HepG2 (cell line): ENCODE measurements at regions not wholly inside any gene's neighbourhood (a gene's known extent, or its start where the extent isn't known, plus 50 kb on each side); places are given as distances from the start of the nearest gene placed in this dataset.

ENCODE experiments used
- GZF1 ChIP-seq: sonication (generic); formaldehyde crosslinking; IDR thresholded peaks from 2 replicates; pipeline ENCODE4 v1.5.1; 2020; ENCODE audit warnings: mild to moderate bottlenecking, missing genetic modification reagents
- HDAC2 ChIP-seq: sonication (generic); formaldehyde crosslinking; IDR thresholded peaks from 2 replicates; pipeline ENCODE4 v1.4.0; 2020; ENCODE audit warnings: missing genetic modification reagents
- KLF16 ChIP-seq, 2 experiments: sonication (generic) in 1 of 2; formaldehyde crosslinking in 1 of 2; IDR thresholded peaks; 2 replicates each; pipeline versions ENCODE4 v1.6.1 to v1.8.0; 2016 to 2023; ENCODE audit warnings: missing genetic modification reagents in 2 of 2, missing compliant biosample characterization in 1 of 2
- KLF6 ChIP-seq: IDR thresholded peaks from 2 replicates; pipeline ENCODE4 v1.8.0; 2016; ENCODE audit warnings: missing biosample characterization, missing genetic modification reagents
- PREB ChIP-seq: sonication (generic); formaldehyde crosslinking; IDR thresholded peaks from 2 replicates; pipeline ENCODE4 v1.4.0; 2020; ENCODE audit warnings: missing genetic modification reagents
- REPIN1 ChIP-seq: sonication (generic); formaldehyde crosslinking; IDR thresholded peaks from 2 replicates; pipeline ENCODE4 v1.8.0; 2022; ENCODE audit warnings: missing genetic modification reagents, low read depth, mild to moderate bottlenecking, borderline replicate concordance
- TFDP1 ChIP-seq: IDR thresholded peaks from 2 replicates; pipeline ENCODE4 v1.6.1; 2016; ENCODE audit warnings: missing compliant biosample characterization, missing genetic modification reagents, borderline replicate concordance
- ZBTB7A ChIP-seq: sonication (generic); formaldehyde crosslinking; IDR thresholded peaks from 2 replicates; pipeline ENCODE4 v1.8.0; 2022; ENCODE audit warnings: mild to moderate bottlenecking, missing genetic modification reagents
- ZNF275 ChIP-seq: sonication (generic); formaldehyde crosslinking; IDR thresholded peaks from 2 replicates; pipeline ENCODE4 v1.8.0; 2022; ENCODE audit warnings: missing genetic modification reagents, mild to moderate bottlenecking, inconsistent platforms, borderline replicate concordance
- ZNF367 ChIP-seq: sonication (generic); formaldehyde crosslinking; IDR thresholded peaks from 2 replicates; pipeline ENCODE4 v1.4.0; 2020; ENCODE audit warnings: missing genetic modification reagents, borderline replicate concordance
- ZNF720 ChIP-seq: sonication (generic); formaldehyde crosslinking; IDR thresholded peaks from 2 replicates; pipeline ENCODE4 v1.4.0; 2020; ENCODE audit warnings: missing genetic modification reagents
- ZNF761 ChIP-seq: sonication (generic); formaldehyde crosslinking; conservative IDR thresholded peaks from 2 replicates; pipeline ENCODE4 v1.4.0; 2020; ENCODE audit warnings: mild to moderate bottlenecking, missing genetic modification reagents
- ZNF839 ChIP-seq: sonication (generic); formaldehyde crosslinking; IDR thresholded peaks from 2 replicates; pipeline ENCODE4 v1.4.0; 2020; ENCODE audit warnings: missing genetic modification reagents, mild to moderate bottlenecking, borderline replicate concordance
- TF ChIP-seq, protein P1 (sequence below): sonication (generic); formaldehyde crosslinking; IDR thresholded peaks from 2 replicates; pipeline ENCODE4 v1.9.0; 2021; ENCODE audit warnings: missing genetic modification reagents, mild to moderate bottlenecking, borderline replicate concordance
- TF ChIP-seq, protein P2 (sequence below): sonication (generic); formaldehyde crosslinking; IDR thresholded peaks from 2 replicates; pipeline ENCODE4 v1.5.0; 2020; ENCODE audit warnings: mild to moderate bottlenecking, missing genetic modification reagents, borderline replicate concordance

GRCh38 chr6:30821862-30822784 lies 62.2 kb upstream of the DDR1 start (continued):
- TF ChIP-seq, protein P1, sequence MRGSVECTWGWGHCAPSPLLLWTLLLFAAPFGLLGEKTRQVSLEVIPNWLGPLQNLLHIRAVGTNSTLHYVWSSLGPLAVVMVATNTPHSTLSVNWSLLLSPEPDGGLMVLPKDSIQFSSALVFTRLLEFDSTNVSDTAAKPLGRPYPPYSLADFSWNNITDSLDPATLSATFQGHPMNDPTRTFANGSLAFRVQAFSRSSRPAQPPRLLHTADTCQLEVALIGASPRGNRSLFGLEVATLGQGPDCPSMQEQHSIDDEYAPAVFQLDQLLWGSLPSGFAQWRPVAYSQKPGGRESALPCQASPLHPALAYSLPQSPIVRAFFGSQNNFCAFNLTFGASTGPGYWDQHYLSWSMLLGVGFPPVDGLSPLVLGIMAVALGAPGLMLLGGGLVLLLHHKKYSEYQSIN, result no peak
- TF ChIP-seq ZNF761, result 0 out of 2 replicates have a peak, but pooled peaks have one; percentile 1
- TF ChIP-seq ZNF367, result no peak
- 0 out of 2 replicates have a peak, but pooled peaks have one; percentile 7 for TF ChIP-seq ZNF275 (CRISPR knock-in tag)
- no peak for TF ChIP-seq ZBTB7A (CRISPR knock-in tag)
- no peak for TF ChIP-seq PREB (CRISPR knock-in tag)
- TF ChIP-seq REPIN1, result no peak
- no peak for TF ChIP-seq KLF6
- no peak for TF ChIP-seq TFDP1 (CRISPR knock-in tag)
- no peak for TF ChIP-seq GZF1
- TF ChIP-seq, protein P2, sequence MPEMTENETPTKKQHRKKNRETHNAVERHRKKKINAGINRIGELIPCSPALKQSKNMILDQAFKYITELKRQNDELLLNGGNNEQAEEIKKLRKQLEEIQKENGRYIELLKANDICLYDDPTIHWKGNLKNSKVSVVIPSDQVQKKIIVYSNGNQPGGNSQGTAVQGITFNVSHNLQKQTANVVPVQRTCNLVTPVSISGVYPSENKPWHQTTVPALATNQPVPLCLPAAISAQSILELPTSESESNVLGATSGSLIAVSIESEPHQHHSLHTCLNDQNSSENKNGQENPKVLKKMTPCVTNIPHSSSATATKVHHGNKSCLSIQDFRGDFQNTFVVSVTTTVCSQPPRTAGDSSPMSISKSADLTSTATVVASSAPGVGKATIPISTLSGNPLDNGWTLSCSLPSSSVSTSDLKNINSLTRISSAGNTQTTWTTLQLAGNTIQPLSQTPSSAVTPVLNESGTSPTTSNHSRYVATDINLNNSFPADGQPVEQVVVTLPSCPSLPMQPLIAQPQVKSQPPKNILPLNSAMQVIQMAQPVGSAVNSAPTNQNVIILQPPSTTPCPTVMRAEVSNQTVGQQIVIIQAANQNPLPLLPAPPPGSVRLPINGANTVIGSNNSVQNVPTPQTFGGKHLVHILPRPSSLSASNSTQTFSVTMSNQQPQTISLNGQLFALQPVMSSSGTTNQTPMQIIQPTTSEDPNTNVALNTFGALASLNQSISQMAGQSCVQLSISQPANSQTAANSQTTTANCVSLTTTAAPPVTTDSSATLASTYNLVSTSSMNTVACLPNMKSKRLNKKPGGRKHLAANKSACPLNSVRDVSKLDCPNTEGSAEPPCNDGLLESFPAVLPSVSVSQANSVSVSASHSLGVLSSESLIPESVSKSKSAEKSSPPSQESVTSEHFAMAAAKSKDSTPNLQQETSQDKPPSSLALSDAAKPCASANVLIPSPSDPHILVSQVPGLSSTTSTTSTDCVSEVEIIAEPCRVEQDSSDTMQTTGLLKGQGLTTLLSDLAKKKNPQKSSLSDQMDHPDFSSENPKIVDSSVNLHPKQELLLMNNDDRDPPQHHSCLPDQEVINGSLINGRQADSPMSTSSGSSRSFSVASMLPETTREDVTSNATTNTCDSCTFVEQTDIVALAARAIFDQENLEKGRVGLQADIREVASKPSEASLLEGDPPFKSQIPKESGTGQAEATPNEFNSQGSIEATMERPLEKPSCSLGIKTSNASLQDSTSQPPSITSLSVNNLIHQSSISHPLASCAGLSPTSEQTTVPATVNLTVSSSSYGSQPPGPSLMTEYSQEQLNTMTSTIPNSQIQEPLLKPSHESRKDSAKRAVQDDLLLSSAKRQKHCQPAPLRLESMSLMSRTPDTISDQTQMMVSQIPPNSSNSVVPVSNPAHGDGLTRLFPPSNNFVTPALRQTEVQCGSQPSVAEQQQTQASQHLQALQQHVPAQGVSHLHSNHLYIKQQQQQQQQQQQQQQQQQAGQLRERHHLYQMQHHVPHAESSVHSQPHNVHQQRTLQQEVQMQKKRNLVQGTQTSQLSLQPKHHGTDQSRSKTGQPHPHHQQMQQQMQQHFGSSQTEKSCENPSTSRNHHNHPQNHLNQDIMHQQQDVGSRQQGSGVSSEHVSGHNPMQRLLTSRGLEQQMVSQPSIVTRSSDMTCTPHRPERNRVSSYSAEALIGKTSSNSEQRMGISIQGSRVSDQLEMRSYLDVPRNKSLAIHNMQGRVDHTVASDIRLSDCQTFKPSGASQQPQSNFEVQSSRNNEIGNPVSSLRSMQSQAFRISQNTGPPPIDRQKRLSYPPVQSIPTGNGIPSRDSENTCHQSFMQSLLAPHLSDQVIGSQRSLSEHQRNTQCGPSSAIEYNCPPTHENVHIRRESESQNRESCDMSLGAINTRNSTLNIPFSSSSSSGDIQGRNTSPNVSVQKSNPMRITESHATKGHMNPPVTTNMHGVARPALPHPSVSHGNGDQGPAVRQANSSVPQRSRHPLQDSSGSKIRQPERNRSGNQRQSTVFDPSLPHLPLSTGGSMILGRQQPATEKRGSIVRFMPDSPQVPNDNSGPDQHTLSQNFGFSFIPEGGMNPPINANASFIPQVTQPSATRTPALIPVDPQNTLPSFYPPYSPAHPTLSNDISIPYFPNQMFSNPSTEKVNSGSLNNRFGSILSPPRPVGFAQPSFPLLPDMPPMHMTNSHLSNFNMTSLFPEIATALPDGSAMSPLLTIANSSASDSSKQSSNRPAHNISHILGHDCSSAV, result no peak
- TF ChIP-seq HDAC2, result no peak
- 0 out of 4 replicates have a peak, but pooled peaks of 1 of the 2 experiments have one; percentile 10 for TF ChIP-seq KLF16 (CRISPR knock-in tag; IDR thresholded peaks at IDR 0.05)
- TF ChIP-seq ZNF720, result 0 out of 2 replicates have a peak, but pooled peaks have one; percentile 59
- TF ChIP-seq ZNF839 (CRISPR knock-in tag), result no peak
